ENCODE measurements at regions not wholly inside any gene's neighbourhood (a gene's known extent, or its start where the extent isn't known, plus 50 kb on each side); places are given as distances from the start of the nearest gene placed in this dataset. TPM values are rescaled to one million over a fixed set of nuclear protein-coding genes. Genes with fewer than 3 reads are reported as not detected.

DNA sequence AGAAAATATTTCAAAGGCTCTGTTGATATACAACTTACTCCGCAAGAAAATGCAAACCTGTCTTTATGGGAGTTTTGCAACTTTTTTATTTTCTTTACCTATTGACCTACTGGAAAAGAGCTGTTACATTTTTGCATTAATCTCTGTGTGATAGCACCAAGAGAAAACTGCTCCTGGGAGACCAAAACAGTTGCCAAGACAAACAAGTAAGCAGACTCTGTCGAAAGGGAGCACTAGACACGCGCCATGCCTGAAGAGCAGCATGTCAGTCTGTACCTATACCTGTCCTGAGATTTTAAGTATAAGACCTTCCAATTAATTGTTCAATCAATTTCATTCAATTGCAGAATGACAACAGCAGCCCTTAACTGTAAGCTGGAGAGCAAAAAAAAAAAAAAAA, 56.0 kb upstream of the TECRL start:
- no peak for DNase-seq (ENCODE audit: low read depth)
- TF ChIP-seq, protein P1, sequence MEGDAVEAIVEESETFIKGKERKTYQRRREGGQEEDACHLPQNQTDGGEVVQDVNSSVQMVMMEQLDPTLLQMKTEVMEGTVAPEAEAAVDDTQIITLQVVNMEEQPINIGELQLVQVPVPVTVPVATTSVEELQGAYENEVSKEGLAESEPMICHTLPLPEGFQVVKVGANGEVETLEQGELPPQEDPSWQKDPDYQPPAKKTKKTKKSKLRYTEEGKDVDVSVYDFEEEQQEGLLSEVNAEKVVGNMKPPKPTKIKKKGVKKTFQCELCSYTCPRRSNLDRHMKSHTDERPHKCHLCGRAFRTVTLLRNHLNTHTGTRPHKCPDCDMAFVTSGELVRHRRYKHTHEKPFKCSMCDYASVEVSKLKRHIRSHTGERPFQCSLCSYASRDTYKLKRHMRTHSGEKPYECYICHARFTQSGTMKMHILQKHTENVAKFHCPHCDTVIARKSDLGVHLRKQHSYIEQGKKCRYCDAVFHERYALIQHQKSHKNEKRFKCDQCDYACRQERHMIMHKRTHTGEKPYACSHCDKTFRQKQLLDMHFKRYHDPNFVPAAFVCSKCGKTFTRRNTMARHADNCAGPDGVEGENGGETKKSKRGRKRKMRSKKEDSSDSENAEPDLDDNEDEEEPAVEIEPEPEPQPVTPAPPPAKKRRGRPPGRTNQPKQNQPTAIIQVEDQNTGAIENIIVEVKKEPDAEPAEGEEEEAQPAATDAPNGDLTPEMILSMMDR (IDR thresholded peaks at IDR 0.05; ENCODE audit: insufficient read depth, low read length) = no peak
- no peak overlapping the region for H3K4me3 ChIP-seq (ENCODE audit: low read depth, low read length)

DNA sequence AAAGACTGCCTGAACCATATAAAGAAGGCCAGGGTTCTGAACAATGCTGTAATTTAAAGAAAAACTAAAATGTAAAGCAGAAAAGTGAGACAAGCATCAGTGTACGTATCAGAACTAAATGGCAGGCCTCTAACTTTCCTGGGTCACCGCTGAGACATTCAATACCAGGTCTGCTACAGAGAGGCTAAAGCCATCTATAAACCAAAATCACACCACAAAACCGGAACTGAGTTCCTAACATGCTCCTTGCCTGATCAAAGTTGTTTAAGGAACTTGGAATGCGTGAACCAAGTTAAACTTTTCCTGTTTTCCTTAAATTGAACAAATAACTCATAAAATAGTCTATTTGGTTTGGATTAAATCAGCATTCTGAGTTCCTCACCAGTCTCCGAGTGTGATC, 55.3 kb upstream of the TECRL start:
- DNase-seq (ENCODE audit: low read depth) = no peak
- TF ChIP-seq, protein P1 (IDR thresholded peaks at IDR 0.05; ENCODE audit: insufficient read depth, low read length) = no peak
- no peak overlapping the region for H3K4me3 ChIP-seq (ENCODE audit: low read depth, low read length)

Small RNA genes lying in the stretch of these regions (small RNA-seq; reads per million reads assigned to genes)
- gene MTCO3P27 (not detected), gene MTND4LP31 (not detected)
